ENCODE measurements at regions not wholly inside any gene's neighbourhood (a gene's known extent, or its start where the extent isn't known, plus 50 kb on each side); places are given as distances from the start of the nearest gene placed in this dataset.

DNA sequence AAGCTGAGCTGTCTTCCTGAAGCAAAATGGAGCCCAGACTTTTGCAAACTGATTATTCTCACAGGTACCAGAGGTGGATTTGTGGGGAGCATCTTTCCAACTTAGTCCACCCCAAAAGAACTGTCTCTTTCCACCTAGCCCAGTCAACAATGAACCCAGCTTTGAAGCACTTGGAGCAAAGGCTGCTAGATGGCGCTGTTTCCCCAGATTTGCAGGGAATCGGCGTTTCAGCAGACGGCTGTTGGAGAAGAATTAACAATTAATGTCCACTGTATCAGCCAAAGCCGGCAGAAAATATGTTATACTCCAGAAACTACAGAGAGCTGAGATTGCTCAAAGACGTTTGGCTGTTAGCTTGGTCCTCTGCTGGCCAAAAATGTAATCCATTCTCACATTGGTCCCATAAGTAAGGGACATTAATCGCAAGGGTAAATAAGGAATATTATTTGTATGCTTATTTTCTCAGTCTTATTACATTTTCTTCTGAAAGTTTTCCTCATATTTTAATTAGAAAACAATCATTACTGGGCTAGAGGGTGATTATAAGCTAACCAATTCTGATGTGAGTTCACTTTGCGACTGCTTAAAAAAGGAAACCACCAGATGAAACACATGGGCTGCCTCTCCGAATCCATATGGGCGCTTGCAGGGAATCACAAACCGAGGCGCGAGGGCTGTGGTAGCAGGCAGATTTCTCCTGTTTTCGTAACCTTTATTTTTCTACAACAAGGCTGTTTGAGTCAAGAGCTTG lies 423.8 kb upstream of the MEX3C start:
- no peak for DNase-seq (ENCODE audit: low read depth)
- TF ChIP-seq, protein P1, sequence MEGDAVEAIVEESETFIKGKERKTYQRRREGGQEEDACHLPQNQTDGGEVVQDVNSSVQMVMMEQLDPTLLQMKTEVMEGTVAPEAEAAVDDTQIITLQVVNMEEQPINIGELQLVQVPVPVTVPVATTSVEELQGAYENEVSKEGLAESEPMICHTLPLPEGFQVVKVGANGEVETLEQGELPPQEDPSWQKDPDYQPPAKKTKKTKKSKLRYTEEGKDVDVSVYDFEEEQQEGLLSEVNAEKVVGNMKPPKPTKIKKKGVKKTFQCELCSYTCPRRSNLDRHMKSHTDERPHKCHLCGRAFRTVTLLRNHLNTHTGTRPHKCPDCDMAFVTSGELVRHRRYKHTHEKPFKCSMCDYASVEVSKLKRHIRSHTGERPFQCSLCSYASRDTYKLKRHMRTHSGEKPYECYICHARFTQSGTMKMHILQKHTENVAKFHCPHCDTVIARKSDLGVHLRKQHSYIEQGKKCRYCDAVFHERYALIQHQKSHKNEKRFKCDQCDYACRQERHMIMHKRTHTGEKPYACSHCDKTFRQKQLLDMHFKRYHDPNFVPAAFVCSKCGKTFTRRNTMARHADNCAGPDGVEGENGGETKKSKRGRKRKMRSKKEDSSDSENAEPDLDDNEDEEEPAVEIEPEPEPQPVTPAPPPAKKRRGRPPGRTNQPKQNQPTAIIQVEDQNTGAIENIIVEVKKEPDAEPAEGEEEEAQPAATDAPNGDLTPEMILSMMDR (conservative IDR thresholded peaks at IDR 0.05; ENCODE audit: low read depth, low read length), result peak; percentile 89
- H3K4me3 ChIP-seq (ENCODE audit: low read depth, low read length), result no peak overlapping the region

DNA sequence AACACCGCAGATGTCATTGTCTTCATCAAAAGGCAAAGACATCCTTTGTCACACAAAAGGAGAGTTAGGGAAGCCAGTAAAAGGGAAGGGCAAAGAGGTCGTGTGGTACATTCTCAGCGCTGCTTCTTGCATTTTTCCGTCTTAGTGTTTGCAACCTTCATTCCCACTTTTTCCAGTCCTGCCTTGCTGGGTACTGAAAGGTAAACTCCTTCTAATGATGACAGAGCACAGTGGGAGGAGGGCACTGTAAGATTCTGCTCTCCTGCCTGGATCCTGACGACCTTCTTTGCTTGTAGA lies 424.3 kb upstream of the MEX3C start:
- TF ChIP-seq, protein P1 (conservative IDR thresholded peaks at IDR 0.05; ENCODE audit: low read depth, low read length), result no peak
- no peak overlapping the region for H3K4me3 ChIP-seq (ENCODE audit: low read depth, low read length)
- no peak for DNase-seq (ENCODE audit: low read depth)

DNA sequence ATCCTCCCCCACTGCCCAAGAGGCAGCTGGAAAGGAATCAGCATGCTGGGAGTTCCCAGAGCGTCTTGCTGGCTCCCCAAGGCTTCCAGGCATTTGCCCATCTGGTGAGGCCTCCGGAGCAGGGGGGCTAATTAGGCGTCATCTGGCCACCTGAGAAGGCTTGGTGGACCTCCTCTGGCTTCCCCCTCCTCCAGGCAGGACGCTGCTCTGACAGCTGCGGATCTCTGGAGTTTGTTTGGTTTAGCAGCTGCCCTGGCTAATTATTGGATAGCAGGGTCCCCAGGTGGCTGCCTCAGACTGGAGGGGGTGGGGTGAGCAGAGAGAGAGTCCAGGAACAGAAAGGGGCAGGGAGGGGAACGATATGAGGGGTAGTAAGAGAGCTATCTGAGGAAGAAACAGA lies 425.2 kb upstream of the MEX3C start:
- no peak overlapping the region for H3K4me3 ChIP-seq (ENCODE audit: low read depth, low read length)
- TF ChIP-seq, protein P1 (conservative IDR thresholded peaks at IDR 0.05; ENCODE audit: low read depth, low read length), result no peak
- no peak for DNase-seq (ENCODE audit: low read depth)

DNA sequence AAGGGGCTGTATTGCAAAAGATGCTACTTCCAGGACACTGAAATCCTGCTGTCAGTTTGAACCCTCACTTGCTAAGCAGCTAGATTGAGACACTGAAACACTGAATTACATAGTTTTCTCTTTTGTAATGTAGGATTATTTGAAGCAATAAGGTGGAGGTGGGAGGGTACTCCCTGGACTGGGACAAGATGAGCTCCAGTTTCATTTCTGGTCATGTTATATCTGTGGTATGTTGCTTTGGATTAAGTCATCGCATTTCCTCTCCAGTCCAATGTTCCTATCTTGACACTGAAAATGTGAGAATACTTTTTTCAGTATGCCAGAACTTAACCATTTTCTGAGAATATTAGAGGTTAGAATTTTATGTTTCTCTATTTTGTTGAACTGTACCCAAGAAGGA lies 426.2 kb upstream of the MEX3C start:
- TF ChIP-seq, protein P1 (conservative IDR thresholded peaks at IDR 0.05; ENCODE audit: low read depth, low read length), result no peak
- no peak overlapping the region for H3K4me3 ChIP-seq (ENCODE audit: low read depth, low read length)
- no peak for DNase-seq (ENCODE audit: low read depth)

DNA sequence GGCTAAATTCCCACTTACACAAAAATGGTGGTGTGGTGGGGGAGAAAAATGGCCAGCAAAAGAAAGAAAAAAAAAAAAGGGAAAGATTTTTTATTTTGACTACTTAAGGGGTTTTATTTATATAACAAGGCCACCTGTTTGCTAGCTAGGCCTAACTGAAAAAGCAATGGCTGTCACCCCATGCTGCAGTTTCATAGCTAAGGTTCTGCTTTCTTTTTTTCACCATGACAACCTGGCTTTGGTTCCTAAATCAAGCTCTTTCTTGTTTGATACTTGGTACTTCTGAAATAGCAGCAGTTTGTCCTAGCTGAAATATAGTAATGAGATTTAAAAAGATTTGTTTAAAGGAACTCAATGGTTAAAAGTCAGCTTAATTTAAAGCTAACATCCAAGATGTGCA lies 433.2 kb upstream of the MEX3C start:
- H3K4me3 ChIP-seq (ENCODE audit: low read depth, low read length), result no peak overlapping the region
- DNase-seq (ENCODE audit: low read depth), result no peak
- TF ChIP-seq, protein P1 (conservative IDR thresholded peaks at IDR 0.05; ENCODE audit: low read depth, low read length), result no peak

DNA sequence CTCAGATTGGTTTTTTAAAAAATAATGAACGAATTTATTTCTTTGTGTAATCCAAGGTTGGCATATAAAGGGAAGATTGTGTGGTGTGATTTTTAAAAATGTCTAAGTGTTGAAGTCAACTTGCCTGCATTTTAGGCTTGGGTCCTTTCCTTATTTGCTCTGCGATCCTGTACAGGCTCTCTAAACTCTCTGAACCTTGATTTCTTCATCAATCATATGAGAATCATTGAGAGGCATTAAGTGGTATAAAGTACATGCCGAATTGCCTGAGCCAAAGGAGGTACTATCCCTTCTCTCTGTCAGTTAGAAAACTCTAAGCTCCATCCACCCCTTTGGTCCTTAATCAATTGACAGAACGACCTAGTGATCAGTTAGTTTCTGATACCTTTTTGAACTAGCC lies 440.4 kb upstream of the MEX3C start:
- H3K4me3 ChIP-seq (ENCODE audit: low read depth, low read length), result no peak overlapping the region
- DNase-seq (ENCODE audit: low read depth), result no peak
- TF ChIP-seq, protein P1 (conservative IDR thresholded peaks at IDR 0.05; ENCODE audit: low read depth, low read length), result no peak

DNA sequence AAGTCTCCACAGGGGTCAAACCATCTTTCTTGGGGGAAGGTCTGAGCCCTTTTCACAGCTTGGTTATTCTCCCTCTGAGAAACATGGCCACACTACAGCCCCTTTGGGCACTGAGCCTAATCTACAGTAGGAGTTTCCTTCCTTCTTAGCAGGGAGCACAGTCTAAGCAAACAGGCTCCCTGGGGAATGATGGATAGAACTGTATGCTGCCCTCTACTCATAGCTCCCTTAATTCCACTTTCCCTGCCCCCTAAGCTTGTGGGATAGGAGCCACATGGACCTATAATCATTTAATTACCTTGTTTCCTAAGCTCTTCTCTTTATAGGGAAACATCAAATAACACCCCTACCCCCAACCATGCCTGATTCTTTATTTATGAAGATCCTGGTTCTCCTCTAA lies 442.1 kb upstream of the MEX3C start:
- no peak overlapping the region for H3K4me3 ChIP-seq (ENCODE audit: low read depth, low read length)
- TF ChIP-seq, protein P1 (conservative IDR thresholded peaks at IDR 0.05; ENCODE audit: low read depth, low read length), result no peak
- DNase-seq (ENCODE audit: low read depth), result no peak

Data from epithelial cell of proximal tubule (primary cell).